ENCODE measurements at regions not wholly inside any gene's neighbourhood (a gene's known extent, or its start where the extent isn't known, plus 50 kb on each side); places are given as distances from the start of the nearest gene placed in this dataset.

DNA sequence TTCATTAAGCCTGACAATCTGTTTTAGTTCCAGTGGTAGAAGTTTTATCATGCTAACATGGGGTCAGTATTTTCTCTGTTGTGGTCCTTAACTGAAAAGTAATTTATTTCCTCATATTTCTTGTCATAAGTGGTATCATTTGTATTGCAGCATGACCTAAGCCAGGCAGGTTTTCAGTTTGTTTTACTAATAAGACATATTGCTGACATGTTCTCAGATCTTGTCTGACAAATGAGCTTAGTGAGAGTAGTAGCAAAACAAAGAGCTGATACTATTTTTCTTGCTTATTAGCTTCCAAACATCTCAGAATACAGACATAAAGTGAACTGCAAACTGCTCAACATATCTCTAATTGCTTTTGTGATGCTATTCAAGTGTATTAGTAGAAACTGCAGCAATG, 293.6 kb downstream of the DSEL start:
- Histone ChIP-seq H2BK12ac (ENCODE audit: insufficient read length, low read depth, low read length) (no peak overlapping the region), H3T11ph (ENCODE audit: low read length) (no peak overlapping the region), H3K23me2 (ENCODE audit: insufficient read length, low read depth, low read length, poor library complexity, severe bottlenecking) (no peaks in the 10 kb centered on the region), H2BK5ac (ENCODE audit: insufficient read length, low read length) (no peak overlapping the region), H2BK120ac (ENCODE audit: low read depth, low read length, poor library complexity, severe bottlenecking) (no peak overlapping the region), H3K9me3 (ENCODE audit: control insufficient read depth, low read depth, low read length) (no peaks in the 10 kb centered on the region), H2AFZ (ENCODE audit: low read length) (no peak overlapping the region), H3K18ac (ENCODE audit: insufficient read length, low read depth, low read length) (no peak overlapping the region), H4K91ac (ENCODE audit: insufficient read length, low read depth, low read length) (no peak overlapping the region), H4K8ac (replicated peaks; ENCODE audit: insufficient read length, low read depth, low read length) (no peak overlapping the region), H3K27me3 (ENCODE audit: insufficient read depth, low read length) (no peaks in the 10 kb centered on the region), H3K79me1 (ENCODE audit: insufficient read depth, low read depth, low read length, poor library complexity, severe bottlenecking) (no peaks in the 10 kb centered on the region), H2BK15ac (ENCODE audit: low read depth, low read length) (no peak overlapping the region), H3K23ac (ENCODE audit: insufficient read length, low read depth, low read length) (no peak overlapping the region), H4K5ac (ENCODE audit: insufficient read length, low read depth, low read length) (no peak overlapping the region), H4K20me1 (ENCODE audit: control insufficient read depth, insufficient read depth, insufficient read length) (no peaks in the 10 kb centered on the region), H2BK20ac (ENCODE audit: low read depth, low read length, poor library complexity, severe bottlenecking) (no peak overlapping the region), H3K9ac (ENCODE audit: extremely low read depth, insufficient read length, low read length) (no peak overlapping the region), H3K79me2 (ENCODE audit: insufficient read depth, low read length) (no peaks in the 10 kb centered on the region), H3K56ac (ENCODE audit: insufficient read length, low read depth, low read length) (no peak overlapping the region), H3K4ac (ENCODE audit: low read depth, low read length) (no peak overlapping the region), H2AK5ac (ENCODE audit: insufficient read length, low read length) (no peak overlapping the region), H3K4me1 (ENCODE audit: insufficient read depth, low read length) (no peaks in the 10 kb centered on the region), H3K14ac (ENCODE audit: insufficient read depth, low read length) (no peak overlapping the region), H3K27ac (ENCODE audit: insufficient read length, low read depth, low read length) (no peak overlapping the region), H3K4me2 (ENCODE audit: insufficient read depth, insufficient read length, low read length) (no peak overlapping the region)
- H3K4me1 Mint-ChIP-seq: no peaks in the 10 kb centered on the region
- H3K36me3 Mint-ChIP-seq (ENCODE audit: insufficient read depth in 1 of 3, low read depth in 3 of 3): 0 out of 7 replicates have a peak, but pooled peaks cover 0 to 2% (median 0%) of the 10 kb centered on the region in 3 experiments
- TF ChIP-seq, protein P1, sequence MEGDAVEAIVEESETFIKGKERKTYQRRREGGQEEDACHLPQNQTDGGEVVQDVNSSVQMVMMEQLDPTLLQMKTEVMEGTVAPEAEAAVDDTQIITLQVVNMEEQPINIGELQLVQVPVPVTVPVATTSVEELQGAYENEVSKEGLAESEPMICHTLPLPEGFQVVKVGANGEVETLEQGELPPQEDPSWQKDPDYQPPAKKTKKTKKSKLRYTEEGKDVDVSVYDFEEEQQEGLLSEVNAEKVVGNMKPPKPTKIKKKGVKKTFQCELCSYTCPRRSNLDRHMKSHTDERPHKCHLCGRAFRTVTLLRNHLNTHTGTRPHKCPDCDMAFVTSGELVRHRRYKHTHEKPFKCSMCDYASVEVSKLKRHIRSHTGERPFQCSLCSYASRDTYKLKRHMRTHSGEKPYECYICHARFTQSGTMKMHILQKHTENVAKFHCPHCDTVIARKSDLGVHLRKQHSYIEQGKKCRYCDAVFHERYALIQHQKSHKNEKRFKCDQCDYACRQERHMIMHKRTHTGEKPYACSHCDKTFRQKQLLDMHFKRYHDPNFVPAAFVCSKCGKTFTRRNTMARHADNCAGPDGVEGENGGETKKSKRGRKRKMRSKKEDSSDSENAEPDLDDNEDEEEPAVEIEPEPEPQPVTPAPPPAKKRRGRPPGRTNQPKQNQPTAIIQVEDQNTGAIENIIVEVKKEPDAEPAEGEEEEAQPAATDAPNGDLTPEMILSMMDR (conservative IDR thresholded peaks at IDR 0.05): no peak
- DNase-seq: no peak
- no peak overlapping the region for H3K27ac Mint-ChIP-seq
- no peaks in the 10 kb centered on the region for H3K27me3 Mint-ChIP-seq (ENCODE audit: low read depth)
- H3K4me3 Mint-ChIP-seq: no peak overlapping the region
- H3K9me3 Mint-ChIP-seq: peaks cover 0 to 4% of the 10 kb centered on the region in 2 experiments; a peak in 3 of 5 replicates
